ENCODE measurements at regions not wholly inside any gene's neighbourhood (a gene's known extent, or its start where the extent isn't known, plus 50 kb on each side); places are given as distances from the start of the nearest gene placed in this dataset.

DNA sequence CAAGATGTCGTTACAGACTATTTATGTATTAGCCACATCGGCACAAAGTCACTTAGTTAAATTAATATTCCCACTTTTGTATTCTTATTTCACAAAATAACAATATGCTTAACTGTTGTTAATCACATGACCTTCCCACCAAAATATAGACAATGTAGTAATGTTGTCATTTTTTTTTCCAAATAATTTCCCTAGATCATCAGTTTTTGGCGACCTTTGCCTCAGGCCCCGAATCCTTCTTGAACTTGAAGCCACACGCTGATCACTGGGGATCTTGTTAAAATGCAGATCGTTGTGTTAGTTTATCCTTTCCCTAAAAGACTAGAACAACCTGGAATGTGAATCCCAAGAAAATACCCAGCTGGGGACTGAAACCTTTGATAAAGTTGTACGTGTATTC, 497.6 kb downstream of the SUCLG1 start:
- Histone ChIP-seq H3K4me3 (ENCODE audit: low read depth in 1 of 2, low read length in 2 of 2) (no peak overlapping the region), H3K9me3 (ENCODE audit: control insufficient read depth in 1 of 2, low read length in 2 of 2) (no peaks in the 10 kb centered on the region), H3K27ac (ENCODE audit: low read length) (no peak overlapping the region), H3K36me3 (ENCODE audit: control insufficient read depth in 1 of 2, insufficient read depth in 2 of 2, low read length in 2 of 2) (no peaks in the 10 kb centered on the region), H3K4me1 (ENCODE audit: control insufficient read depth in 1 of 2, insufficient read depth in 2 of 2, low read length in 2 of 2) (no peaks in the 10 kb centered on the region), H3K27me3 (ENCODE audit: low read depth, low read length) (no peaks in the 10 kb centered on the region)

DNA sequence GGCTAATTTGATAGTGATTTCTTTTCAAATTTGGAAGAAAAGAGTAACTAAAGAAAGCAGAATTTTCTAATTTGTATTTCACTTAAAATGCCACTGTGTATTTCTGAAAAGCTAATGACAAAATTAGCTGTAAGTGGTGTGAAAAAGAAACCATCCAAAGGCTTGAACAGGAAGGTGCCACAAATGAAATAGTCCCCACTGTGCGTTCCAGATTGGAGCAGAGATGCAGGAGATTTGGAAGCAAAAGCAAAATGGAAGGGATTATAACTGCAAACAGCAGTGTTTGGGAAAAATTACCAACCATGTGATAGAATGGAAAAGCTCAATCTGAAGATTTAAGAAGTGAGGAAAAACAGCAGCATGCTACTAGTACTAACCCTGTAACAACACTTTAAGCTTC, 498.7 kb downstream of the SUCLG1 start:
- Histone ChIP-seq H3K4me1 (ENCODE audit: control insufficient read depth in 1 of 2, insufficient read depth in 2 of 2, low read length in 2 of 2) (no peaks in the 10 kb centered on the region), H3K9me3 (ENCODE audit: control insufficient read depth in 1 of 2, low read length in 2 of 2) (no peaks in the 10 kb centered on the region), H3K4me3 (ENCODE audit: low read depth in 1 of 2, low read length in 2 of 2) (no peak overlapping the region), H3K27me3 (ENCODE audit: low read depth, low read length) (no peaks in the 10 kb centered on the region), H3K36me3 (ENCODE audit: control insufficient read depth in 1 of 2, insufficient read depth in 2 of 2, low read length in 2 of 2) (no peaks in the 10 kb centered on the region), H3K27ac (ENCODE audit: low read length) (no peak overlapping the region)

DNA sequence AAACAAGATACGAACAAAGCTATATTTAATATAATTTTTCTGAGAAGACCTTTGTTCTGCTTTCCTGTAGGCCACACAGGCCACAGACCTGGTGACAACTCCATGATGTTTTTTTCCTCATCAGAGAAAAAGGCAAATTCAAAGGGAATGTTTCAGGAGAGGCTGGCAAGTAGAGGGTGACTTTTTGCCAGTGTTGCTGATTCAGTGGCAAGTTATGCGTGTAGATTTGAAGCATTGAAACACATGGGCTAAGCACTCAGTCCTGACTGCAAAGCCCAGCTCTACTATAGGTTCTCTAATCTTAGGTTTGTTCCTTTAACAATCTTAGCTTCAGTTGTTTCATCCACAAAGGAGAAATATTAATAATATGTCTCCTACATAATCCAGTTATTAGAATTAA, 499.8 kb downstream of the SUCLG1 start:
- H3K27me3 ChIP-seq (ENCODE audit: low read depth, low read length), result no peaks in the 10 kb centered on the region
- H3K9me3 ChIP-seq (ENCODE audit: control insufficient read depth in 1 of 2, low read length in 2 of 2), result no peaks in the 10 kb centered on the region
- no peak overlapping the region for H3K4me3 ChIP-seq (ENCODE audit: low read depth in 1 of 2, low read length in 2 of 2)
- no peaks in the 10 kb centered on the region for H3K4me1 ChIP-seq (ENCODE audit: control insufficient read depth in 1 of 2, insufficient read depth in 2 of 2, low read length in 2 of 2)
- H3K36me3 ChIP-seq (ENCODE audit: control insufficient read depth in 1 of 2, insufficient read depth in 2 of 2, low read length in 2 of 2), result no peaks in the 10 kb centered on the region
- H3K27ac ChIP-seq (ENCODE audit: low read length), result no peak overlapping the region

DNA sequence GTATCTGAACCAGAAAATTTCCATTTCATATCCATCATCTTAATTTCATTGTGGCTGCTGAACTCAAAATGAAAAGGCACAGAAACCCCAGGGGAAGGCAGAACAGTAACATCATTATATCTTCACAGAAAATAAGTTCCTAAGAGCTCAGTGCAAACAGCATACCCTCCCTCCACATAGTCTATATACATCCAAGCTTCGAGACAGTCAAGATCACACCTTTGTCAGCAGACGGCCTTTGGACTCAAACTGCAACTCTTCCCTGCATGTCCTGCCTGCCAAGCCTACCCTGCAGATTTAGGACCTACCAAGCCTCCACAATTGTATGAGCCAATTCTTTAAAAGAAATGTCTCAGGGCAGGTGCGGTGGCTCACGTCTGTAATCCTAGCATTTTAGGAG, 502.1 kb downstream of the SUCLG1 start:
- no peaks in the 10 kb centered on the region for H3K27me3 ChIP-seq (ENCODE audit: low read depth, low read length)
- H3K4me3 ChIP-seq (ENCODE audit: low read depth in 1 of 2, low read length in 2 of 2), result no peak overlapping the region
- H3K4me1 ChIP-seq (ENCODE audit: control insufficient read depth in 1 of 2, insufficient read depth in 2 of 2, low read length in 2 of 2), result no peaks in the 10 kb centered on the region
- H3K27ac ChIP-seq (ENCODE audit: low read length), result no peak overlapping the region
- H3K9me3 ChIP-seq (ENCODE audit: control insufficient read depth in 1 of 2, low read length in 2 of 2), result no peaks in the 10 kb centered on the region
- H3K36me3 ChIP-seq (ENCODE audit: control insufficient read depth in 1 of 2, insufficient read depth in 2 of 2, low read length in 2 of 2), result no peaks in the 10 kb centered on the region

DNA sequence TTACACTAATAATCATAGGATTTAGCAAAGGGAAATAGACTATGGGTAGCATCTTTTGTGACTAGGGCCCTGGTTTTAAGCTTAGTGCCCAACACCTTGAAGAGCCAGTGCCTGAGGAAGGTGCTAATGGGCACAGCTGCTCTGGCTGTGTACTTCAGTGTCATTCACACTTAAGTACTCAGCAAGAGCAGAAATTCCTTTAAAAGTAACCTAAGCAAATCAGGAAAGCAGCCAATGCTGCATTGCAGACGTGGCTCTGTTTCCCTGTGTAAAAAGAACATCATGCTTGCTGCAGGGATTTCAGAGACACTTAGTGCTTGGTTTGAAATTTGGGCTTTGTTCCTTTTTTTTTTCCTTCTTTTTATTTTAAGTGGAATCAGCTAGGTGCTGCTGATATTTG, 505.4 kb downstream of the SUCLG1 start:
- Histone ChIP-seq H3K27me3 (ENCODE audit: low read depth, low read length) (no peaks in the 10 kb centered on the region), H3K27ac (ENCODE audit: low read length) (no peak overlapping the region), H3K9me3 (ENCODE audit: control insufficient read depth in 1 of 2, low read length in 2 of 2) (no peaks in the 10 kb centered on the region), H3K36me3 (ENCODE audit: control insufficient read depth in 1 of 2, insufficient read depth in 2 of 2, low read length in 2 of 2) (no peaks in the 10 kb centered on the region), H3K4me1 (ENCODE audit: control insufficient read depth in 1 of 2, insufficient read depth in 2 of 2, low read length in 2 of 2) (no peaks in the 10 kb centered on the region), H3K4me3 (ENCODE audit: low read depth in 1 of 2, low read length in 2 of 2) (no peak overlapping the region)

DNA sequence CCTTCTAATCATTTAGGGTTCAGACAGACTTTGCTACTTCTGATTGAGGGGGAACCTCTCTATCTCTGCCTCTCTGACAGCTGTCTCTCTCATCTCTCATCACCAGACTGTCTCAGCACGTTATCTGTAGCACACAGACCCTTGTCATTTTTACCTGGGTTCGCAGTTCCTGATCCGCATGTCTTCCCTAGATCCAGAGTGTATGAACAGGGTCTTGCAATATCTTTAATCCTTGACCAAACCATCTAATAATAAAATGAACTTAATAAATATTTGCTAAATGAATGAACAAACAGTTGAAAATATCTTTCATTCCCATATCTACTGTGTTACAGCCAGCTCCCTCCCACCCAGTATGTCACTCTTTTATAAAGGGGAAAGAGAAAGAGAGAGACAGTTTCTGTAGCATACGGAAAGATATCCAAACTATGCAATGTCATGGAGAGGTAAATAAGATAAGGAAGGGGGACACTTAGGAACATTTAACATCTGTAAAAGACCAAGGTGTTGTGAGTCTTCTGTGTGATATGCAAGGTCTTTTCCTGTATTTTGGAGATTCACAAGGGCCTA, 507.6 kb downstream of the SUCLG1 start:
- Histone ChIP-seq H3K27ac (ENCODE audit: low read length) (no peak overlapping the region), H3K4me1 (ENCODE audit: control insufficient read depth in 1 of 2, insufficient read depth in 2 of 2, low read length in 2 of 2) (no peaks in the 10 kb centered on the region), H3K36me3 (ENCODE audit: control insufficient read depth in 1 of 2, insufficient read depth in 2 of 2, low read length in 2 of 2) (no peaks in the 10 kb centered on the region), H3K4me3 (ENCODE audit: low read depth in 1 of 2, low read length in 2 of 2) (no peak overlapping the region), H3K27me3 (ENCODE audit: low read depth, low read length) (no peaks in the 10 kb centered on the region), H3K9me3 (ENCODE audit: control insufficient read depth in 1 of 2, low read length in 2 of 2) (no peaks in the 10 kb centered on the region)

DNA sequence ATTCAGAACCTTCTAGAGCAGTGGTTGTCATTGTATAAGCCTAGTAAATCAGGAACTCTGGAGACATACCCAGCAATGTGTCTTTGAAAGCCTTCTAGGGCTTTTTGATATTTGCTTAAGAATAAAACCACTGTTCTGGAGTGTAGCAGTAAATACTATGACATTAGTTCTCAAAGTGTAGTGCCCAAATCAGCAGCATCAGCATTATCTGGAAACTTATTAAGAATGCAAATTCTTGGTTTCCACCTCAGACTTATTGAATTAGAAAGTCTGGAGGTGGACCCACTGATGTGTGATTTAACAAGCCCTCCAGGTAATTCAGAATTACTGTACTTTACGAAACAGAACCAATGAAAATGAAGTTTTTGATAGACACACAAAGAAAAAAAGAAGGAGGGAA, 509.7 kb downstream of the SUCLG1 start:
- Histone ChIP-seq H3K36me3 (ENCODE audit: control insufficient read depth in 1 of 2, insufficient read depth in 2 of 2, low read length in 2 of 2) (no peaks in the 10 kb centered on the region), H3K27ac (ENCODE audit: low read length) (no peak overlapping the region), H3K27me3 (ENCODE audit: low read depth, low read length) (no peaks in the 10 kb centered on the region), H3K4me3 (ENCODE audit: low read depth in 1 of 2, low read length in 2 of 2) (no peak overlapping the region), H3K9me3 (ENCODE audit: control insufficient read depth in 1 of 2, low read length in 2 of 2) (no peaks in the 10 kb centered on the region), H3K4me1 (ENCODE audit: control insufficient read depth in 1 of 2, insufficient read depth in 2 of 2, low read length in 2 of 2) (no peaks in the 10 kb centered on the region)

DNA sequence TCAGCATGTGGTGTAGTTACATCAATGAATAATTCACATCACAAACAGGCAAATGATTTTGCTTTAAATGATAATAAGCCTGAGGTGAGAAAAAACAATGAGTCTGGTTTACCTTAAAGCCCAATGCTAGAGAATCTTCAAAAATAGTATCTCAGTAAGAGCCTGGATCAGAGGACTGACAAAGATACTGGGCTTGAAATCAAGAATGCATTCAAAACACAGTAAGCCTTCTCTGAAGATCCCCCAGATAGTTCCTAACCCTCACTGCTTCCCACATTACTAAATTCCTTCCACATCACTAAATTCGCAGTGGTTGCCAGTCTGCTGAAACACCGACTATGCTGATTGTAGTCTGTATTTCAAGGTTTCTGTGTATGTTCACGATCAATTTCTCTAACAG, 514.9 kb downstream of the SUCLG1 start:
- Histone ChIP-seq H3K27ac (ENCODE audit: low read length) (no peak overlapping the region), H3K27me3 (ENCODE audit: low read depth, low read length) (no peaks in the 10 kb centered on the region)

DNA sequence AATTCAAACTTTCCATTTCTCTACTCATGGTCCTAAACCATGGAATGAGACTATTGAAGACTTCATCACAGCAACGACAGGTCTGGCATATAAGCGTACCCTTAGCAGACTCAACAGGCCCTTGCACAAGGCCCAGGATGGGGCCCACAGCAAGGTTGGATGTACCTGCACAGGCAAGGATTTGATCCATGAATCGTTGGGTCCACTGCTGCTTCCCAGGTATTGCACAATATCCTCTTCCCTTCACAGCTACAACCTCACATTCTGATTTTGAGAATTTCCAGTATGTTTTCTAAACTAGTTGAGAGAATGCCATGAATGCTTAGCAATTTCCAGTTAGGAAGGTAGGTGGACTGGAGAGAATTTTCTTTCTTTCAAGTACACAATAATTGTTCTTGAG, 515.8 kb downstream of the SUCLG1 start:
- Histone ChIP-seq H3K27ac (ENCODE audit: low read length) (no peak overlapping the region), H3K36me3 (ENCODE audit: control insufficient read depth in 1 of 2, insufficient read depth in 2 of 2, low read length in 2 of 2) (no peaks in the 10 kb centered on the region), H3K4me3 (ENCODE audit: low read depth in 1 of 2, low read length in 2 of 2) (no peak overlapping the region), H3K27me3 (ENCODE audit: low read depth, low read length) (no peaks in the 10 kb centered on the region), H3K4me1 (ENCODE audit: control insufficient read depth in 1 of 2, insufficient read depth in 2 of 2, low read length in 2 of 2) (no peaks in the 10 kb centered on the region), H3K9me3 (ENCODE audit: control insufficient read depth in 1 of 2, low read length in 2 of 2) (no peaks in the 10 kb centered on the region)

More for the DNA sequence above, 514.9 kb downstream of the SUCLG1 start:
- Histone ChIP-seq H3K9me3 (ENCODE audit: control insufficient read depth in 1 of 2, low read length in 2 of 2) (no peaks in the 10 kb centered on the region), H3K4me3 (ENCODE audit: low read depth in 1 of 2, low read length in 2 of 2) (no peak overlapping the region), H3K36me3 (ENCODE audit: control insufficient read depth in 1 of 2, insufficient read depth in 2 of 2, low read length in 2 of 2) (no peaks in the 10 kb centered on the region), H3K4me1 (ENCODE audit: control insufficient read depth in 1 of 2, insufficient read depth in 2 of 2, low read length in 2 of 2) (no peaks in the 10 kb centered on the region)

DNA sequence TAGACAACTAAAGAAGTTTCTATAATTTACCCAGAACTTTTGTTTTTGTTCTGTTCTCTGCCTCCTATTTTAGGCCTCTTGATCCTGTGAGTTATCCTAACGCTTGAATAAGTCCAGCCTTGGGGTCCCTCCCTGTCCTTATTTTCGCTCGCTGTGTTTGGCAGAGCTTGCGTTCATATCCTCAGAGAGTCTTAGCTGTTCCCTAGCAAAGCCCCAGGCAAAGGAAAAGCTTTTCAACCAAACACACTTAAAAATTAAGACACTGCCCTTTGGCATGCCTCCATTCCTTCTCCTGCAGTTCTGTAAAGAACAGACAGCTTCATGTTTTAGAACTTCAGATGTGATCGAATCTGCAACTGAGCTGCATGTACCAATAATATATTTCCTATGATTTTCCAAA, 517.2 kb downstream of the SUCLG1 start:
- no peak overlapping the region for H3K4me3 ChIP-seq (ENCODE audit: low read depth in 1 of 2, low read length in 2 of 2)
- no peak overlapping the region for H3K27ac ChIP-seq (ENCODE audit: low read length)
- no peaks in the 10 kb centered on the region for H3K27me3 ChIP-seq (ENCODE audit: low read depth, low read length)
- H3K4me1 ChIP-seq (ENCODE audit: control insufficient read depth in 1 of 2, insufficient read depth in 2 of 2, low read length in 2 of 2), result no peaks in the 10 kb centered on the region
- no peaks in the 10 kb centered on the region for H3K36me3 ChIP-seq (ENCODE audit: control insufficient read depth in 1 of 2, insufficient read depth in 2 of 2, low read length in 2 of 2)
- H3K9me3 ChIP-seq (ENCODE audit: control insufficient read depth in 1 of 2, low read length in 2 of 2), result no peaks in the 10 kb centered on the region

DNA sequence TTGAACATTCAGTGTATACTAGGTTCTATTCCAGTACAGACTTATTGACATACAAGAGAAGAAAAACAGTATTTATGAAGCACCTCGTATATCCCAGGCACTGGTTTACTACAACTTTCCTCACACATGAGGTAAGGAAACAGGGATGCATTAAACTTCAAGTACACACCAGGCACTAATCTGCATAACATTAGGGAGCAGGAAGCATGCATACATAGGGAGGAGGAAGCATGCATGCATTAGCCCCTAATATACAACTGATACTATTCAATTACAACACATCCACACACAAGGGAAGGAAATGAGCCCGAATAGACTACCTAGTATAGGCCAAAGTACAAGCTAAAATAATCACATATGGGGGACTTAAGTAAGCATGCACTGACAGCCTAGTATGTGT, 525.3 kb downstream of the SUCLG1 start:
- H3K36me3 ChIP-seq (ENCODE audit: control insufficient read depth in 1 of 2, insufficient read depth in 2 of 2, low read length in 2 of 2), result no peaks in the 10 kb centered on the region
- no peaks in the 10 kb centered on the region for H3K27me3 ChIP-seq (ENCODE audit: low read depth, low read length)
- H3K4me3 ChIP-seq (ENCODE audit: low read depth in 1 of 2, low read length in 2 of 2), result no peak overlapping the region
- no peak overlapping the region for H3K27ac ChIP-seq (ENCODE audit: low read length)
- H3K9me3 ChIP-seq (ENCODE audit: control insufficient read depth in 1 of 2, low read length in 2 of 2), result no peaks in the 10 kb centered on the region
- H3K4me1 ChIP-seq (ENCODE audit: control insufficient read depth in 1 of 2, insufficient read depth in 2 of 2, low read length in 2 of 2), result no peaks in the 10 kb centered on the region

DNA sequence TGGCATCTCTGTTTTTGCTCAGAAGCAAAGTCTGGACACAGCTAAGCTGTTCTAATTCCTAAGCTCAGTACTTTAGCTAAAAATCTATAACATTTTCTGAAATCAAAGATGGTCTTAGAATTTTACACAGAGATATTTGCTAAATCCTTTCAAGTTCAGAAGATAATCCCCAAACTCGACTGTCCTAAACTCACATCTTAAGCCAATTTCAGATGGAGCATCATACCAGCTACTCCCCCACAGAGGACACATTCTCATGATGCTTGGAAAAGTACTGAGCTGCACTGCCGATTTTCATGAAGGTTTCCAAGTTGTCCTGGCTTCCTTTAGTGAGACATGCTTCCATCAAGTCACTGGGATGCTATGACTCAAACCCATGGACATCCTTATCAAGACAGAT, 535.5 kb downstream of the SUCLG1 start:
- H3K4me3 ChIP-seq (ENCODE audit: low read depth in 1 of 2, low read length in 2 of 2), result no peak overlapping the region
- H3K4me1 ChIP-seq (ENCODE audit: control insufficient read depth in 1 of 2, insufficient read depth in 2 of 2, low read length in 2 of 2), result no peaks in the 10 kb centered on the region
- H3K36me3 ChIP-seq (ENCODE audit: control insufficient read depth in 1 of 2, insufficient read depth in 2 of 2, low read length in 2 of 2), result no peaks in the 10 kb centered on the region
- H3K27ac ChIP-seq (ENCODE audit: low read length), result no peak overlapping the region
- no peaks in the 10 kb centered on the region for H3K27me3 ChIP-seq (ENCODE audit: low read depth, low read length)
- H3K9me3 ChIP-seq (ENCODE audit: control insufficient read depth in 1 of 2, low read length in 2 of 2), result no peaks in the 10 kb centered on the region

Data from muscle layer of duodenum (tissue), 2 donors.